GM21515 (cell line): ENCODE measurements at regions not wholly inside any gene's neighbourhood (a gene's known extent, or its start where the extent isn't known, plus 50 kb on each side); places are given as distances from the start of the nearest gene placed in this dataset.

ENCODE experiments used
- ATAC-seq: cut with Tn5 transposase; IDR thresholded peaks from one replicate; pipeline ENCODE4 v1.9.1; 2021; ENCODE audit not compliant: unreplicated experiment

DNA sequence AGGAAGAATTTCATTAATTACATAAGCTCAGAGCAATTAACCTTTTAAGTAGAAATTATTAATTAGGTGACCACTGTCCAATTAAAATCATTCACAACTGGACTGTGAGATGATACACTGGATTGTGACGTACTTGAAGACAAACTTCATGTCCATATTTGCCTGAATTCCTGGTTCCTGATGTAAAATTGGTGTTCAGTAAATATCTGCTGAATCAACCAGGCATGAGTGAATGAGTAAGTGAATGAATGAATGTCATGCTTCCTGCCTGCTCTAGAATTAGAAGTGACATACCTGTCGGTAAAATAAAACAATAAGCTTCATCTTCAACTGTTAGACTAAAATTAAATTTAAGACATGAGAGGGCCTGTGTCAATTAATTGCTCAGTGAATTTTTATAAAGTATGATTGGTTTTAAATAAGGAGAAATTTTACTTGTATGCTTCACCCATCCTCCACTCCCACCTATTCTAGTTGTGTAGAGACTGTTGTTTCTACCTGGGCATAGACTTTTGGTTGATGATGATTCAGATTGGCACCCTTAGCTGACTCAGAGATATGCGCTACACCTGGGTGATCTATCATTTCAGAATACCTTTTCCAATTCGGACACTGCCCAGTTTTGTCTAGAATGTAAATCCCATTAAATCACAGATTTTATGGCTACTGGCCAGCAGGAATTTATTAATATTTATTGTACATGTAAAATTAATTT is 56.9 kb upstream of the PTGS2 start:
- ATAC-seq = no peak

DNA sequence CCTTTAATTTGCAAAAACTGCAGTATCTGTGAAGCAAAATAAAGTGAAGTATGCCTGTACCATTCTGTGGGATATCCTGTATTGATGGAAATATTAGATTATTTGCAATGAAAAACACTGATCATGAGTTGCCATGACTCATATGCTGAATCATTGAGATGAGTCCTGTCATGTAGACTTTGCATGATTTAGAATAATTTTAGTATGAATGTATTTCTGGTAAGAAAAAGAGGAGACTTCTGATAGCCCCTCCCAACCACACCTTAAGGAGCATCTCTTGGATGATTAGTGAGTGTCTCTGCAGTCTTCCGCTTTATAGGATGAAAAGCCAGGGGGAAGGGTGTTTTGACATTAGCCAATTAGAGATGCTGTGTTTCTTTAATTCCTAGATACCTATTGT is 55.2 kb upstream of the PTGS2 start:
- no peak for ATAC-seq

DNA sequence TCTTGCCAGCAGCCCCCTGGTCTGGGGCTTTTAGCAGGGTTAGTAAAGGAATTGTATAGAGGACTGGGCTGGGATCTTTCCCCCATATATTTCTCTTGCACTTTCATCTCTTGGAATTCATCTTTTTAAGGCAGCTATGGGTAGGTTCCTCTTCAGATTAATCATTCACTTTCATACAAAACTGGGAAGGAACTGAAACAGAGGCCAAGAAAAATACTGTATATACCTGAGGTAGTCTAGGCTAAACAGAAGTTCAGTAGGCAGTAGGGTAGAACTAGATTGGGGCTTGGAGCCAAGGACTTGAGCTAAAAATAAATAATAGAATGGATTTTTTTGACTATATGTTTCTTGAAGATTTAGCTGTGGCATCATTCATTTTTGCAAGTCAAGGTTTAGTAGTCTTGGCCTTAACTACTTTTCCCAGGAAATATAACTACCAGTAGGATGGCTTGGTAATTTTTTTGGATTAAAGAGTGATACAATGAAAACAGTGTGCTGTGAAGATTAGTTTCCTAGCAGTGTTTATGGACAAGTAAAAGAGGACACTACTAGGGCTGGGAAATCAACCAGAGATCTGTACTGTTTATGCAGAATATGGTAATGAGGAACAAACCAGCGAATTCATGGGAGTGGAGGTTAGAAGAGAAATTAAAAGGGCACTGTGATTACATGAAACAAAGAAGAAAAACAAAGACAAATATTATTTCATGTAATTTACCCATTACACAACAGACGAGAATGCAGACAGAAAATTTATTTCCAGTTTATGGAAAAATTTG is 50.9 kb upstream of the PTGS2 start:
- ATAC-seq = no peak
